ENCODE measurements at regions not wholly inside any gene's neighbourhood (a gene's known extent, or its start where the extent isn't known, plus 50 kb on each side); places are given as distances from the start of the nearest gene placed in this dataset.

DNA sequence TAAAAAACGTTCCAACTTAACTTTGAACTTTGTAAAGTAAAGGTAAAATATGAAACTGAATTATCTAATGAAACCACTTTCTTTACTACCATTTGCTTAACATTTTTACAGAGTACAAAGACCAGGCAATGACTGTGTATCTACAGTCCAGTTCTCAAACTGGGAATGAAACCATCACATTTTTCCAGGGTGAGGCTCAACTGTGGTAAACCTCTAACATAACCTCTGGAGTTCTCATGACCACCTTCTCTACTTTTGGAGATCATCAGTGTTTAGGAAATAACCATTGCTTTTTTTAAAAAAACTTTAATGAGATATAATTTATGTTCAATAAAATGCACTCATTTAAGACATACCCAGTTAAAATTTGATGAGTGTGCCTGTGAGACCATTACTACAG lies 223.5 kb downstream of the RNF152 start:
- TF ChIP-seq, protein P1, sequence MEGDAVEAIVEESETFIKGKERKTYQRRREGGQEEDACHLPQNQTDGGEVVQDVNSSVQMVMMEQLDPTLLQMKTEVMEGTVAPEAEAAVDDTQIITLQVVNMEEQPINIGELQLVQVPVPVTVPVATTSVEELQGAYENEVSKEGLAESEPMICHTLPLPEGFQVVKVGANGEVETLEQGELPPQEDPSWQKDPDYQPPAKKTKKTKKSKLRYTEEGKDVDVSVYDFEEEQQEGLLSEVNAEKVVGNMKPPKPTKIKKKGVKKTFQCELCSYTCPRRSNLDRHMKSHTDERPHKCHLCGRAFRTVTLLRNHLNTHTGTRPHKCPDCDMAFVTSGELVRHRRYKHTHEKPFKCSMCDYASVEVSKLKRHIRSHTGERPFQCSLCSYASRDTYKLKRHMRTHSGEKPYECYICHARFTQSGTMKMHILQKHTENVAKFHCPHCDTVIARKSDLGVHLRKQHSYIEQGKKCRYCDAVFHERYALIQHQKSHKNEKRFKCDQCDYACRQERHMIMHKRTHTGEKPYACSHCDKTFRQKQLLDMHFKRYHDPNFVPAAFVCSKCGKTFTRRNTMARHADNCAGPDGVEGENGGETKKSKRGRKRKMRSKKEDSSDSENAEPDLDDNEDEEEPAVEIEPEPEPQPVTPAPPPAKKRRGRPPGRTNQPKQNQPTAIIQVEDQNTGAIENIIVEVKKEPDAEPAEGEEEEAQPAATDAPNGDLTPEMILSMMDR (IDR thresholded peaks at IDR 0.05; ENCODE audit: insufficient read depth, low read depth, low read length), result no peak
- TF ChIP-seq EZH2 (IDR thresholded peaks at IDR 0.05; ENCODE audit: insufficient read depth, low read length), result no peak
